Endodermal cell (in vitro differentiated cells): ENCODE measurements at regions not wholly inside any gene's neighbourhood (a gene's known extent, or its start where the extent isn't known, plus 50 kb on each side); places are given as distances from the start of the nearest gene placed in this dataset.

Experiments
- DNase-seq: peaks from one replicate; pipeline ENCODE4 v3.0.0-alpha.2; 2017
- H3K27ac ChIP-seq: 2 replicates; pipeline ENCODE4 v1.5.1; 2013; ENCODE audit warnings: mild to moderate bottlenecking, low read depth, low read length, moderate library complexity
- H3K27me3 ChIP-seq: 2 replicates; pipeline ENCODE4 v1.6.1; 2013; ENCODE audit warnings: mild to moderate bottlenecking, low read length, moderate library complexity; ENCODE audit not compliant: insufficient read depth, control insufficient read depth, poor library complexity, severe bottlenecking
- H3K36me3 ChIP-seq: 2 replicates; pipeline ENCODE4 v1.7.0; 2013; ENCODE audit warnings: mild to moderate bottlenecking, low read length, moderate library complexity; ENCODE audit not compliant: control insufficient read depth, insufficient read depth
- H3K4me1 ChIP-seq: one replicate; pipeline ENCODE4 v1.7.0; 2013; ENCODE audit warnings: low read length; ENCODE audit not compliant: control insufficient read depth, insufficient read depth
- H3K4me3 ChIP-seq: 2 replicates; pipeline ENCODE4 v1.5.1; 2013; ENCODE audit warnings: mild to moderate bottlenecking, low read length, moderate library complexity
- H3K9ac ChIP-seq: 2 replicates; pipeline ENCODE4 v1.6.1; 2013; ENCODE audit warnings: mild to moderate bottlenecking, low read length, moderate library complexity; ENCODE audit not compliant: poor library complexity, severe bottlenecking; ENCODE audit errors: extremely low read depth
- H3K9me3 ChIP-seq: 2 replicates; pipeline ENCODE4 v1.6.1; 2013; ENCODE audit warnings: mild to moderate bottlenecking, low read length, moderate library complexity; ENCODE audit not compliant: control insufficient read depth
- H3K27ac Mint-ChIP-seq: 2 replicates; pipeline ENCODE4 v1.8.0; 2020; ENCODE audit warnings: mixed read lengths
- H3K27me3 Mint-ChIP-seq: 2 replicates; pipeline ENCODE4 v1.8.0; 2021; ENCODE audit warnings: mild to moderate bottlenecking, mixed read lengths; ENCODE audit not compliant: insufficient read depth
- H3K36me3 Mint-ChIP-seq: 2 replicates; pipeline ENCODE4 v1.8.0; 2020; ENCODE audit warnings: low read depth, mixed read lengths
- H3K4me1 Mint-ChIP-seq: 2 replicates; pipeline ENCODE4 v1.8.0; 2020; ENCODE audit warnings: mixed read lengths
- H3K4me3 Mint-ChIP-seq: 2 replicates; pipeline ENCODE4 v1.8.0; 2020; ENCODE audit warnings: mild to moderate bottlenecking, moderate library complexity, mixed read lengths
- H3K9me3 Mint-ChIP-seq: 2 replicates; pipeline ENCODE4 v1.8.0; 2020; ENCODE audit warnings: mild to moderate bottlenecking, mixed read lengths
- CTCF ChIP-seq: fragments of 200-600 bp; sonication (generic); conservative IDR thresholded peaks from 2 replicates; pipeline ENCODE4 v1.5.0; 2021; ENCODE audit warnings: antibody characterized with exemption, mild to moderate bottlenecking
- WGBS, 2 experiments: methylation state at CpG; one replicate each; pipeline versions ENCODE4 v1.1.5 to v1.1.7; 2013; ENCODE audit warnings: missing lambda C conversion rate in 2 of 2, mixed read lengths in 1 of 2; ENCODE audit not compliant: insufficient coverage in 1 of 2, insufficient read length in 1 of 2; 5-methylcytosine and 5-hydroxymethylcytosine counted together

GRCh38 chr22:49413146-49413545, 414.5 kb downstream of the BRD1 start:
- Mint-ChIP-seq H3K4me1 (peaks cover 7% of the 10 kb centered on the region), H3K36me3 (no peaks in the 10 kb centered on the region), H3K4me3 (no peak overlapping the region), H3K27ac (no peak overlapping the region), H3K27me3 (peaks cover 3% of the 10 kb centered on the region), H3K9me3 (no peaks in the 10 kb centered on the region)
- Histone ChIP-seq H3K4me3 (no peak overlapping the region), H3K4me1 (no peaks in the 10 kb centered on the region), H3K27me3 (no peaks in the 10 kb centered on the region), H3K36me3 (no peaks in the 10 kb centered on the region), H3K9me3 (no peaks in the 10 kb centered on the region), H3K9ac (no peak overlapping the region), H3K27ac (no peak overlapping the region)
- whole genome bisulfite sequencing, 2 experiments, result 97% methylated on average over 8 of the region's 8 CpGs; no CpG with 5 or more reads in 1 of the 2 experiments
- TF ChIP-seq CTCF, result no peak
- DNase-seq, result peak; percentile 29

- no peaks in the 10 kb centered on the region for H3K9me3 ChIP-seq
- no peak overlapping the region for H3K27ac Mint-ChIP-seq
- DNase-seq, result no peak
- no peaks in the 10 kb centered on the region for H3K9me3 Mint-ChIP-seq
- no peak overlapping the region for H3K4me3 Mint-ChIP-seq
- no peaks in the 10 kb centered on the region for H3K4me1 ChIP-seq
- no peaks in the 10 kb centered on the region for H3K36me3 Mint-ChIP-seq
- no peak overlapping the region for H3K4me3 ChIP-seq
- no peak overlapping the region for H3K9ac ChIP-seq
- WGBS, 2 experiments, result 95 to 97% methylated on average over 9 to 12 of the region's 13 CpGs
- no peak for TF ChIP-seq CTCF
- H3K27ac ChIP-seq, result no peak overlapping the region
- H3K27me3 Mint-ChIP-seq, result peaks cover 3% of the 10 kb centered on the region
- no peaks in the 10 kb centered on the region for H3K36me3 ChIP-seq
- peaks cover 6% of the 10 kb centered on the region for H3K4me1 Mint-ChIP-seq
- no peaks in the 10 kb centered on the region for H3K27me3 ChIP-seq
These were observed 415.4 kb downstream of the BRD1 start for GRCh38 chr22:49412236-49412635.

GRCh38 chr22:49411236-49411635, 416.4 kb downstream of the BRD1 start:
- Histone ChIP-seq H3K36me3 (no peaks in the 10 kb centered on the region), H3K4me1 (no peaks in the 10 kb centered on the region), H3K4me3 (no peak overlapping the region), H3K27me3 (no peaks in the 10 kb centered on the region), H3K27ac (no peak overlapping the region), H3K9me3 (no peaks in the 10 kb centered on the region), H3K9ac (no peak overlapping the region)
- Mint-ChIP-seq H3K36me3 (no peaks in the 10 kb centered on the region), H3K4me1 (peaks cover 5% of the 10 kb centered on the region), H3K27ac (no peak overlapping the region), H3K27me3 (peaks cover 6% of the 10 kb centered on the region), H3K4me3 (no peak overlapping the region), H3K9me3 (no peaks in the 10 kb centered on the region)
- no peak for TF ChIP-seq CTCF
- 89 to 94% methylated on average over 4 to 6 of the region's 6 CpGs for WGBS, 2 experiments
- DNase-seq, result peak; percentile 8
